ENCODE measurements at regions not wholly inside any gene's neighbourhood (a gene's known extent, or its start where the extent isn't known, plus 50 kb on each side); places are given as distances from the start of the nearest gene placed in this dataset.

DNA sequence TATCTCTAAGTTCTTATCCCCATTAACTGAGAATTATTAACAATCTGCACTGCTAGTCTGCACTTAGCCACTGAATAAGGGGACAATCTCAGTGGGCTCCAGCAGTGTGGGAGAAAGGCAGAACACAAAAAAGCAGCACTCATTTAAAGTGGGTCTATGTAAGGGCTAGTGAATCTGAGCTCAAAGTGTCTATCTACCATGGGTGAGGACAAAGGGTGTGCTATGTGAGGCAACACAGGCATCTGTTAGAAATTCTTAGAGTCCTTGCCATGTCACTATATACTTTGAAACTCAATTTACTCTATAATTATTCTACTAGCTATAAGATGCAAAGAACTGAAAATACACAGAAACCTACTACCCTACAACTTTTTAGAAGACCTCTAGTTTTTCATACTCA lies 135.8 kb upstream of the TMEM168 start:
- TF ChIP-seq, protein P1, sequence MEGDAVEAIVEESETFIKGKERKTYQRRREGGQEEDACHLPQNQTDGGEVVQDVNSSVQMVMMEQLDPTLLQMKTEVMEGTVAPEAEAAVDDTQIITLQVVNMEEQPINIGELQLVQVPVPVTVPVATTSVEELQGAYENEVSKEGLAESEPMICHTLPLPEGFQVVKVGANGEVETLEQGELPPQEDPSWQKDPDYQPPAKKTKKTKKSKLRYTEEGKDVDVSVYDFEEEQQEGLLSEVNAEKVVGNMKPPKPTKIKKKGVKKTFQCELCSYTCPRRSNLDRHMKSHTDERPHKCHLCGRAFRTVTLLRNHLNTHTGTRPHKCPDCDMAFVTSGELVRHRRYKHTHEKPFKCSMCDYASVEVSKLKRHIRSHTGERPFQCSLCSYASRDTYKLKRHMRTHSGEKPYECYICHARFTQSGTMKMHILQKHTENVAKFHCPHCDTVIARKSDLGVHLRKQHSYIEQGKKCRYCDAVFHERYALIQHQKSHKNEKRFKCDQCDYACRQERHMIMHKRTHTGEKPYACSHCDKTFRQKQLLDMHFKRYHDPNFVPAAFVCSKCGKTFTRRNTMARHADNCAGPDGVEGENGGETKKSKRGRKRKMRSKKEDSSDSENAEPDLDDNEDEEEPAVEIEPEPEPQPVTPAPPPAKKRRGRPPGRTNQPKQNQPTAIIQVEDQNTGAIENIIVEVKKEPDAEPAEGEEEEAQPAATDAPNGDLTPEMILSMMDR (IDR thresholded peaks at IDR 0.05; ENCODE audit: insufficient read depth, low read length, poor library complexity, severe bottlenecking) = no peak
- no peak for TF ChIP-seq EZH2phosphoT487 (conservative IDR thresholded peaks at IDR 0.05; ENCODE audit: low read length)

Data from SU-DHL-6 (cell line).